ENCODE measurements at regions not wholly inside any gene's neighbourhood (a gene's known extent, or its start where the extent isn't known, plus 50 kb on each side); places are given as distances from the start of the nearest gene placed in this dataset.

- no peak for DNase-seq
Observed at GRCh38 chr6:16078064-16078463, 50.8 kb upstream of the MYLIP start.

- DNase-seq: peak in 2 of 3 donors; percentile 10 to 22
Observed at GRCh38 chr6:16069671-16070070, 59.2 kb upstream of the MYLIP start.

- DNase-seq: no peak
Observed at GRCh38 chr6:16069222-16069621, 59.7 kb upstream of the MYLIP start.

- DNase-seq: no peak
Observed at GRCh38 chr6:16067568-16067967, 61.3 kb upstream of the MYLIP start.

GRCh38 chr6:16064671-16065072 is 64.2 kb upstream of the MYLIP start:
- peak in 1 of 3 donors; percentile 57 for DNase-seq

- no peak for DNase-seq
Observed at GRCh38 chr6:16063580-16063979, 65.3 kb upstream of the MYLIP start.

GRCh38 chr6:16061818-16062217 is 67.1 kb upstream of the MYLIP start:
- DNase-seq: peak in 1 of 3 donors; percentile 21

GRCh38 chr6:16060039-16060438 is 68.8 kb upstream of the MYLIP start:
- no peak for DNase-seq

GRCh38 chr6:16059496-16059895 is 69.4 kb upstream of the MYLIP start:
- DNase-seq: peak; percentile 19 to 65 (median 32)

- peak in 2 of 3 donors; percentile 22 to 58 for DNase-seq
Observed at GRCh38 chr6:16058929-16059345, 69.9 kb upstream of the MYLIP start.

- peak in 2 of 3 donors; percentile 17 to 58 for DNase-seq
Observed at GRCh38 chr6:16058201-16058928, 70.5 kb upstream of the MYLIP start.

GRCh38 chr6:16057446-16057845 is 71.4 kb upstream of the MYLIP start:
- DNase-seq: no peak

GRCh38 chr6:16056263-16056870 is 72.5 kb upstream of the MYLIP start:
- no peak for DNase-seq

- no peak for DNase-seq
Observed at GRCh38 chr6:16055852-16056251, 73.0 kb upstream of the MYLIP start.

- DNase-seq: peak in 1 of 3 donors; percentile 21
Observed at GRCh38 chr6:16049168-16049567, 79.7 kb upstream of the MYLIP start.

GRCh38 chr6:16048221-16048620 is 80.7 kb upstream of the MYLIP start:
- no peak for DNase-seq

- DNase-seq: no peak
Observed at GRCh38 chr6:16047435-16047990, 81.4 kb upstream of the MYLIP start.

- peak in 1 of 3 donors; percentile 30 for DNase-seq
Observed at GRCh38 chr6:16045238-16045637, 83.6 kb upstream of the MYLIP start.

- no peak for DNase-seq
Observed at GRCh38 chr6:16044211-16044643, 84.7 kb upstream of the MYLIP start.

GRCh38 chr6:16043171-16044135 is 85.4 kb upstream of the MYLIP start:
- peak in 2 of 3 donors; percentile 10 to 32 for DNase-seq

- no peak for DNase-seq
Observed at GRCh38 chr6:16042751-16043150, 86.1 kb upstream of the MYLIP start.

GRCh38 chr6:16041327-16041726 is 87.6 kb upstream of the MYLIP start:
- DNase-seq: no peak

Measured in muscle of back (tissue), 3 donors.